Uterus (tissue), 3 donors: ENCODE measurements at regions not wholly inside any gene's neighbourhood (a gene's known extent, or its start where the extent isn't known, plus 50 kb on each side); places are given as distances from the start of the nearest gene placed in this dataset.

Experiments used
- DNase-seq, 2 donors: peaks; one replicate each; pipeline ENCODE4 v3.0.0-alpha.2; 2019 to 2020
- H3K27ac ChIP-seq, 2 donors: fragments of 200-600 bp; sonication (generic); 1 replicate in 1 of 2; 2 replicates in 1 of 2; pipeline ENCODE4 v1.5.1; 2016 to 2018
- H3K27me3 ChIP-seq, 2 donors: fragments of 200-600 bp; sonication (generic); one replicate each; pipeline ENCODE4 v1.5.1; 2018 to 2019; ENCODE audit warnings: control low read depth in 1 of 2
- H3K36me3 ChIP-seq, 2 donors: fragments of 200-600 bp; sonication (generic); one replicate each; pipeline ENCODE4 v1.5.1; 2019; ENCODE audit warnings: control low read depth in 1 of 2
- H3K4me1 ChIP-seq, 2 donors: fragments of 200-600 bp; sonication (generic); one replicate each; pipeline ENCODE4 v1.5.1; 2018 to 2019; ENCODE audit warnings: control low read depth in 1 of 2
- H3K4me3 ChIP-seq, 2 donors: fragments of 200-600 bp; sonication (generic); 1 replicate in 1 of 2; 2 replicates in 1 of 2; pipeline ENCODE4 v1.5.1; 2018 to 2019; ENCODE audit warnings: mild to moderate bottlenecking in 1 of 2
- H3K9me3 ChIP-seq, 2 donors: fragments of 200-600 bp; sonication (generic); one replicate each; pipeline ENCODE4 v1.5.1; 2019; ENCODE audit warnings: control low read depth in 1 of 2
- CTCF ChIP-seq, 4 experiments: fragments of 200-600 bp in 2 of 4; fragments of 450-650 bp in 2 of 4; sonication (generic) in 2 of 4; IDR thresholded peaks; one replicate each; pipeline ENCODE4 v1.5.1; 2016 to 2019; ENCODE audit warnings: antibody characterized with exemption in 4 of 4, mild to moderate bottlenecking in 2 of 4, moderate library complexity in 1 of 4
- POLR2A ChIP-seq, 2 donors: fragments of 450-650 bp; IDR thresholded peaks; one replicate each; pipeline ENCODE4 v1.6.1; 2016; ENCODE audit warnings: antibody characterized with exemption in 2 of 2, mild to moderate bottlenecking in 1 of 2, moderate library complexity in 1 of 2
- intact Hi-C: fragments of 100-400 bp; cut with DNase I; formaldehyde crosslinking; loops from one replicate; pipeline ENCODE4 v1.15.1; 2023; ENCODE audit warnings: low total_unique reads
- donor health status: DM: yes; HTN: yes; CAD: no.

- intact Hi-C loops = no loop called here
- Histone ChIP-seq H3K36me3 (no peaks in the 10 kb centered on the region), H3K9me3 (no peaks in the 10 kb centered on the region), H3K4me1 (no peaks in the 10 kb centered on the region), H3K4me3 (no peak overlapping the region), H3K27me3 (no peaks in the 10 kb centered on the region), H3K27ac (no peak overlapping the region)
- TF ChIP-seq POLR2A (IDR thresholded peaks at IDR 0.05) (no peak), CTCF (IDR thresholded peaks at IDR 0.05) (no peak)
- DNase-seq = no peak
Measured at GRCh38 chr2:37500031-37500430, 155.6 kb downstream of the QPCT start.

- no peaks in the 10 kb centered on the region for H3K36me3 ChIP-seq
- intact Hi-C loops = no loop called here
- H3K27ac ChIP-seq = no peak overlapping the region
Measured at GRCh38 chr2:37501113-37501512, 156.7 kb downstream of the QPCT start.

GRCh38 chr2:37506407-37507050 lies 162.1 kb downstream of the QPCT start:
- H3K27ac ChIP-seq = peak overlapping the region; percentile 70 to 71
- intact Hi-C loops = no loop called here
- H3K4me3 ChIP-seq = no peak overlapping the region
- peak in 1 of 2 donors; percentile 30 for DNase-seq
- TF ChIP-seq CTCF (IDR thresholded peaks at IDR 0.05) = no peak
- no peak for TF ChIP-seq POLR2A (IDR thresholded peaks at IDR 0.05)
- no peaks in the 10 kb centered on the region for H3K27me3 ChIP-seq
- no peaks in the 10 kb centered on the region for H3K36me3 ChIP-seq
- H3K9me3 ChIP-seq = no peaks in the 10 kb centered on the region
- H3K4me1 ChIP-seq = peaks cover 0 to 6% of the 10 kb centered on the region in 2 donors

More at GRCh38 chr2:37501113-37501512, 156.7 kb downstream of the QPCT start:
- Histone ChIP-seq H3K4me3 (no peak overlapping the region), H3K4me1 (no peaks in the 10 kb centered on the region), H3K9me3 (no peaks in the 10 kb centered on the region), H3K27me3 (no peaks in the 10 kb centered on the region)
- TF ChIP-seq CTCF (IDR thresholded peaks at IDR 0.05) = no peak
- no peak for TF ChIP-seq POLR2A (IDR thresholded peaks at IDR 0.05)
- no peak for DNase-seq

- Histone ChIP-seq H3K4me3 (no peak overlapping the region), H3K4me1 (peaks cover 0 to 6% of the 10 kb centered on the region in 2 donors), H3K27me3 (no peaks in the 10 kb centered on the region), H3K9me3 (no peaks in the 10 kb centered on the region), H3K27ac (peak overlapping the region; percentile 70 to 71), H3K36me3 (no peaks in the 10 kb centered on the region)
- TF ChIP-seq POLR2A (IDR thresholded peaks at IDR 0.05) = no peak
- no peak for TF ChIP-seq CTCF (IDR thresholded peaks at IDR 0.05)
- no peak for DNase-seq
- intact Hi-C loops = no loop called here
Measured at GRCh38 chr2:37507051-37507410, 162.6 kb downstream of the QPCT start.

GRCh38 chr2:37507703-37508102 lies 163.3 kb downstream of the QPCT start:
- Histone ChIP-seq H3K27me3 (no peaks in the 10 kb centered on the region), H3K27ac (no peak overlapping the region), H3K36me3 (no peaks in the 10 kb centered on the region), H3K4me3 (no peak overlapping the region), H3K9me3 (no peaks in the 10 kb centered on the region), H3K4me1 (peaks cover 0 to 6% of the 10 kb centered on the region in 2 donors)
- intact Hi-C loops = no loop called here
- no peak for TF ChIP-seq POLR2A (IDR thresholded peaks at IDR 0.05)
- no peak for TF ChIP-seq CTCF (IDR thresholded peaks at IDR 0.05)
- no peak for DNase-seq
